Thymus (tissue), 11 donors: ENCODE measurements at regions not wholly inside any gene's neighbourhood (a gene's known extent, or its start where the extent isn't known, plus 50 kb on each side); places are given as distances from the start of the nearest gene placed in this dataset.

Experiments used
- DNase-seq, 9 donors: peaks; one replicate each; pipeline ENCODE4 v3.0.0-alpha.2; 2013; ENCODE audit warnings: low spot score in 9 of 9, low read depth in 6 of 9, missing footprints in 1 of 9
- H3K27ac ChIP-seq, 2 donors: one replicate each; pipeline ENCODE4 v1.5.1; 2013; ENCODE audit warnings: control low read depth in 1 of 2, low read depth in 1 of 2, low read length in 1 of 2, mild to moderate bottlenecking in 1 of 2, moderate library complexity in 1 of 2
- H3K27me3 ChIP-seq, 2 donors: one replicate each; pipeline ENCODE4 v1.5.1; 2013; ENCODE audit warnings: low read length in 1 of 2; ENCODE audit not compliant: control insufficient read depth in 2 of 2, insufficient read depth in 1 of 2
- H3K36me3 ChIP-seq, 2 donors: one replicate each; pipeline ENCODE4 v1.5.1; 2013; ENCODE audit warnings: low read length in 1 of 2, mild to moderate bottlenecking in 1 of 2, moderate library complexity in 1 of 2; ENCODE audit not compliant: control insufficient read depth in 2 of 2, insufficient read depth in 2 of 2
- H3K4me1 ChIP-seq, 2 donors: one replicate each; pipeline ENCODE4 v1.5.1; 2013; ENCODE audit warnings: low read length in 2 of 2; ENCODE audit not compliant: control insufficient read depth in 2 of 2, insufficient read depth in 2 of 2
- H3K4me3 ChIP-seq, 2 donors: one replicate each; pipeline ENCODE4 v1.5.1; 2013; ENCODE audit warnings: low read length in 2 of 2, control low read depth in 1 of 2, mild to moderate bottlenecking in 1 of 2
- H3K9me3 ChIP-seq, 2 donors: one replicate each; pipeline ENCODE4 v1.5.1; 2013; ENCODE audit warnings: low read length in 1 of 2, mild to moderate bottlenecking in 1 of 2; ENCODE audit not compliant: control insufficient read depth in 2 of 2, insufficient read depth in 1 of 2
- WGBS: extraction: QIAGEN DNeasy Blood & Tissue Kit; methylation state at CpG from one replicate; pipeline ENCODE4 v1.1.7; 2013; 5-methylcytosine and 5-hydroxymethylcytosine counted together
- donor health status: healthy.

DNA sequence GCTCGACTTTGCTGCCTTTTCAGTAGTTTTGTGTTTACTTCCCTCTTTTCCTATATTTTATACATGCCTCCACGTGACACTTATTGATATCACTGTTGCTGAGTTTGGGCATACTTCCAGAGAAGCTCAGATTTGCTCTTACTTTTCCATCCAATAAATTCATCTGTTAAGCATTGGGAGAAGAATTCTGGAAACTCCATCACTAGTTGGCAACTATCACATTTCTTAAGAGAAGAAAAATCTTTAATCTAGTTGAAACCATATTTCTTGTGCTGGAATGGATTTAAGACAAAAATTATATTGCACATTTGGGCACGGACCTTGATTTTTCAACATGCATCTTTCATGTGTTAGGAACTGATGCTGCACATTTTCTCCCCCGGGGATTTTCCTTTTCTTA, 52.6 kb upstream of the CPO start:
- DNase-seq, result no peak
- no peaks in the 10 kb centered on the region for H3K9me3 ChIP-seq
- no peaks in the 10 kb centered on the region for H3K36me3 ChIP-seq
- no peak overlapping the region for H3K27ac ChIP-seq
- no peak overlapping the region for H3K4me3 ChIP-seq
- 91% methylated on average over 4 of the region's 4 CpGs for WGBS
- no peaks in the 10 kb centered on the region for H3K27me3 ChIP-seq
- no peaks in the 10 kb centered on the region for H3K4me1 ChIP-seq

DNA sequence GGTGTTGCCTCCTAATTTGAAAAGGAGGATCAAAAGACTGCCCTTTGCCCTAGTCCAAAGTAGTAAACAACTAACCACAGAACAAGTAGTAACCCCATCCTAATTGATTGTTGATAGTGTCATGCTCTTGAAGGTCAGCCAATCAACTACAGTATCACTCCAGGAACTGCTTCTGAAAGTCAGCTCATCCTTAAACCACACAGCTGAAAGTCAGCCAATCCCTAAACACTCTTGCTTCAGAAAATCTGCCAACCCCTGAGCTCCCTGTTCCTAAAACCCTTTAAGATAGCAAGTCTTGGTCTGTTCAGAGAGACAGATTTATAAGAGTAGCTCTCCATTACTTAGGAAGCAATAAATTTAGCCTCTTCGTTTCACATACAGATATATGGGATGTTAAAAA, 51.6 kb upstream of the CPO start:
- no peaks in the 10 kb centered on the region for H3K27me3 ChIP-seq
- H3K4me3 ChIP-seq, result no peak overlapping the region
- no peak for DNase-seq
- no peaks in the 10 kb centered on the region for H3K9me3 ChIP-seq
- no peak overlapping the region for H3K27ac ChIP-seq
- no peaks in the 10 kb centered on the region for H3K4me1 ChIP-seq
- 97% methylated on average over 1 of the region's 1 CpG for WGBS
- H3K36me3 ChIP-seq, result no peaks in the 10 kb centered on the region
